Fibroblast of mammary gland (primary cell): ENCODE measurements at regions not wholly inside any gene's neighbourhood (a gene's known extent, or its start where the extent isn't known, plus 50 kb on each side); places are given as distances from the start of the nearest gene placed in this dataset.
A peak's percentile ranks its signal among the peaks of the same experiment; 100 is the strongest.

Experiments
- DNase-seq: peaks from one replicate; pipeline ENCODE4 v3.0.0-alpha.2; 2010; ENCODE audit warnings: low read depth
- H3K4me3 ChIP-seq: 2 replicates; pipeline ENCODE4 v1.5.1; 2011; ENCODE audit warnings: low read depth, mild to moderate bottlenecking, low read length, moderate library complexity; ENCODE audit not compliant: control insufficient read depth
- CTCF ChIP-seq: conservative IDR thresholded peaks from 2 replicates; pipeline ENCODE4 v1.5.1; 2011; ENCODE audit warnings: low read depth, low read length, inconsistent platforms; ENCODE audit not compliant: control insufficient read depth, insufficient read depth

GRCh38 chr6:166853371-166854325 lies 102.7 kb downstream of the RNASET2 start:
- DNase-seq: no peak
- TF ChIP-seq CTCF: no peak
- no peak overlapping the region for H3K4me3 ChIP-seq

- no peak overlapping the region for H3K4me3 ChIP-seq
- no peak for TF ChIP-seq CTCF
- DNase-seq: no peak
Measured at GRCh38 chr6:166852451-166852975, 103.8 kb downstream of the RNASET2 start.

- no peak overlapping the region for H3K4me3 ChIP-seq
- TF ChIP-seq CTCF: no peak
- no peak for DNase-seq
Measured at GRCh38 chr6:166851911-166852310, 104.4 kb downstream of the RNASET2 start.

GRCh38 chr6:166851426-166851825 lies 104.9 kb downstream of the RNASET2 start:
- H3K4me3 ChIP-seq: no peak overlapping the region

GRCh38 chr6:166850677-166851076 lies 105.7 kb downstream of the RNASET2 start:
- no peak for DNase-seq
- H3K4me3 ChIP-seq: no peak overlapping the region
- no peak for TF ChIP-seq CTCF

More at GRCh38 chr6:166851426-166851825, 104.9 kb downstream of the RNASET2 start:
- no peak for DNase-seq
- TF ChIP-seq CTCF: no peak

GRCh38 chr6:166849749-166850183 lies 106.6 kb downstream of the RNASET2 start:
- DNase-seq: peak; percentile 42
- TF ChIP-seq CTCF: no peak

More at GRCh38 chr6:166849749-166850183, 106.6 kb downstream of the RNASET2 start:
- no peak overlapping the region for H3K4me3 ChIP-seq
